ENCODE measurements at regions not wholly inside any gene's neighbourhood (a gene's known extent, or its start where the extent isn't known, plus 50 kb on each side); places are given as distances from the start of the nearest gene placed in this dataset.

GRCh38 chr2:222039821-222040220 lies 259.0 kb downstream of the PAX3 start:
- no peak for ATAC-seq
- H3K4me1 ChIP-seq, result peaks cover 3% of the 10 kb centered on the region
- no peaks in the 10 kb centered on the region for H3K36me3 ChIP-seq (ENCODE audit: insufficient read depth in 1 of 2, low read depth in 1 of 2)
- intact Hi-C loops (cut with DNase I), result no loop called here
- TF ChIP-seq CTCF (IDR thresholded peaks at IDR 0.05), result no peak
- WGBS, 3 donors, result 64 to 77% (median 71%) methylated on average over 3 of the region's 3 CpGs
- no peak for DNase-seq
- no peak overlapping the region for H3K4me3 ChIP-seq
- peaks cover 0 to 3% (median 0%) of the 10 kb centered on the region in 3 donors for H3K27me3 ChIP-seq (ENCODE audit: insufficient read depth in 3 of 3, low read length in 2 of 3)
- H3K9me3 ChIP-seq, result no peaks in the 10 kb centered on the region
- no peak overlapping the region for H3K27ac ChIP-seq

GRCh38 chr2:222038067-222038802 lies 260.6 kb downstream of the PAX3 start:
- Histone ChIP-seq H3K4me1 (peaks cover 3% of the 10 kb centered on the region), H3K27me3 (ENCODE audit: insufficient read depth in 3 of 3, low read length in 2 of 3) (peaks cover 0 to 3% (median 0%) of the 10 kb centered on the region in 3 donors), H3K9me3 (no peaks in the 10 kb centered on the region), H3K36me3 (ENCODE audit: insufficient read depth in 1 of 2, low read depth in 1 of 2) (no peaks in the 10 kb centered on the region), H3K27ac (no peak overlapping the region), H3K4me3 (no peak overlapping the region)
- DNase-seq (no peak), ATAC-seq (no peak)
- peak; percentile 26 for TF ChIP-seq CTCF (IDR thresholded peaks at IDR 0.05)
- 39 to 43% (median 41%) methylated on average over 4 of the region's 4 CpGs for WGBS, 3 donors
- intact Hi-C loops (cut with DNase I), result no loop called here

GRCh38 chr2:222037211-222037610 lies 261.6 kb downstream of the PAX3 start:
- WGBS, 3 donors, result 48 to 51% (median 49%) methylated on average over 3 of the region's 3 CpGs
- no peak for DNase-seq
- H3K4me1 ChIP-seq, result peaks cover 3% of the 10 kb centered on the region

GRCh38 chr2:222034058-222034457 lies 264.7 kb downstream of the PAX3 start:
- H3K9me3 ChIP-seq, result no peaks in the 10 kb centered on the region
- TF ChIP-seq CTCF (IDR thresholded peaks at IDR 0.05), result no peak
- ATAC-seq (no peak), DNase-seq (no peak)
- intact Hi-C loops (cut with DNase I), result no loop called here
- H3K36me3 ChIP-seq (ENCODE audit: insufficient read depth in 1 of 2, low read depth in 1 of 2), result no peaks in the 10 kb centered on the region
- H3K27me3 ChIP-seq (ENCODE audit: insufficient read depth in 3 of 3, low read length in 2 of 3), result no peaks in the 10 kb centered on the region
- no peak overlapping the region for H3K4me3 ChIP-seq
- WGBS, 3 donors, result 96 to 100% (median 97%) methylated on average over 3 of the region's 3 CpGs
- H3K27ac ChIP-seq, result no peak overlapping the region
- H3K4me1 ChIP-seq, result peaks cover 3% of the 10 kb centered on the region

More at GRCh38 chr2:222037211-222037610, 261.6 kb downstream of the PAX3 start:
- TF ChIP-seq CTCF (IDR thresholded peaks at IDR 0.05), result no peak
- no peaks in the 10 kb centered on the region for H3K9me3 ChIP-seq
- no peaks in the 10 kb centered on the region for H3K36me3 ChIP-seq (ENCODE audit: insufficient read depth in 1 of 2, low read depth in 1 of 2)
- intact Hi-C loops (cut with DNase I), result no loop called here
- H3K27me3 ChIP-seq (ENCODE audit: insufficient read depth in 3 of 3, low read length in 2 of 3), result peaks cover 0 to 3% (median 0%) of the 10 kb centered on the region in 3 donors
- no peak overlapping the region for H3K4me3 ChIP-seq
- no peak overlapping the region for H3K27ac ChIP-seq
- ATAC-seq, result no peak

GRCh38 chr2:222033541-222033940 lies 265.3 kb downstream of the PAX3 start:
- Histone ChIP-seq H3K4me1 (peaks cover 3% of the 10 kb centered on the region), H3K36me3 (ENCODE audit: insufficient read depth in 1 of 2, low read depth in 1 of 2) (no peaks in the 10 kb centered on the region), H3K27me3 (ENCODE audit: insufficient read depth in 3 of 3, low read length in 2 of 3) (no peaks in the 10 kb centered on the region), H3K9me3 (no peaks in the 10 kb centered on the region), H3K27ac (no peak overlapping the region), H3K4me3 (no peak overlapping the region)
- ATAC-seq (no peak), DNase-seq (no peak)
- 76 to 84% (median 83%) methylated on average over 2 of the region's 2 CpGs for WGBS, 3 donors
- intact Hi-C loops (cut with DNase I), result no loop called here
- no peak for TF ChIP-seq CTCF (IDR thresholded peaks at IDR 0.05)

Measured in psoas muscle (tissue), 7 donors.